Uterus (tissue), 2 donors: ENCODE measurements at regions not wholly inside any gene's neighbourhood (a gene's known extent, or its start where the extent isn't known, plus 50 kb on each side); places are given as distances from the start of the nearest gene placed in this dataset.

ENCODE experiments used
- POLR2A ChIP-seq, 2 donors: fragments of 450-650 bp; IDR thresholded peaks; one replicate each; pipeline ENCODE4 v1.6.1; 2016; ENCODE audit warnings: antibody characterized with exemption in 2 of 2, mild to moderate bottlenecking in 1 of 2, moderate library complexity in 1 of 2
- TF ChIP-seq, protein P1 (sequence below), 4 experiments: fragments of 200-600 bp in 2 of 4; fragments of 450-650 bp in 2 of 4; sonication (generic) in 2 of 4; IDR thresholded peaks; one replicate each; pipeline ENCODE4 v1.5.1; 2016 to 2019; ENCODE audit warnings: antibody characterized with exemption in 4 of 4, mild to moderate bottlenecking in 2 of 4, moderate library complexity in 1 of 4

DNA sequence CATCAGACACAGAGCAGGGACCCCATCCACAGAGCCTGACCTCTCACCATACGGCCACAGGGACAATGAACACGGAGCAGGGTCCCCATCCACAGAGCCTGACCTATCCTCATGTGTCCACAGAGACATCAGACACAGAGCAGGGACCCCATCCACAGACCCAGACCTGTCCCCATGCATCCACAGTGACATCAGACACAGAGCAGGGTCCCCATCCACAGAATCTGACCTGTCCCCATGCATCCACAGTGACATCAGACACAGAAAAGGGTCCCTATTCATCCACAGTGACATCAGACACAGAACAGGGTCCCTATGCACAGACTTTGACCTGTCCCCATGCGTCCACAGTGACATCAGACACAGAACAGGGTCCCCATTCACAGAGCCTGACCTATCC lies 325.1 kb upstream of the RAB6C start:
- TF ChIP-seq POLR2A (IDR thresholded peaks at IDR 0.05): no peak
- TF ChIP-seq, protein P1, sequence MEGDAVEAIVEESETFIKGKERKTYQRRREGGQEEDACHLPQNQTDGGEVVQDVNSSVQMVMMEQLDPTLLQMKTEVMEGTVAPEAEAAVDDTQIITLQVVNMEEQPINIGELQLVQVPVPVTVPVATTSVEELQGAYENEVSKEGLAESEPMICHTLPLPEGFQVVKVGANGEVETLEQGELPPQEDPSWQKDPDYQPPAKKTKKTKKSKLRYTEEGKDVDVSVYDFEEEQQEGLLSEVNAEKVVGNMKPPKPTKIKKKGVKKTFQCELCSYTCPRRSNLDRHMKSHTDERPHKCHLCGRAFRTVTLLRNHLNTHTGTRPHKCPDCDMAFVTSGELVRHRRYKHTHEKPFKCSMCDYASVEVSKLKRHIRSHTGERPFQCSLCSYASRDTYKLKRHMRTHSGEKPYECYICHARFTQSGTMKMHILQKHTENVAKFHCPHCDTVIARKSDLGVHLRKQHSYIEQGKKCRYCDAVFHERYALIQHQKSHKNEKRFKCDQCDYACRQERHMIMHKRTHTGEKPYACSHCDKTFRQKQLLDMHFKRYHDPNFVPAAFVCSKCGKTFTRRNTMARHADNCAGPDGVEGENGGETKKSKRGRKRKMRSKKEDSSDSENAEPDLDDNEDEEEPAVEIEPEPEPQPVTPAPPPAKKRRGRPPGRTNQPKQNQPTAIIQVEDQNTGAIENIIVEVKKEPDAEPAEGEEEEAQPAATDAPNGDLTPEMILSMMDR (IDR thresholded peaks at IDR 0.05): no peak
